ENCODE measurements at regions not wholly inside any gene's neighbourhood (a gene's known extent, or its start where the extent isn't known, plus 50 kb on each side); places are given as distances from the start of the nearest gene placed in this dataset.

GRCh38 chr3:22759636-22760310 lies 443.4 kb upstream of the UBE2E2 start:
- DNase-seq (ENCODE audit: extremely low read depth in 1 of 4, low spot score in 3 of 4) (no peak), FAIRE-seq (no peak), ATAC-seq (no peak)
- WGBS (ENCODE audit: insufficient coverage, low coverage, missing lambda C conversion rate), result 5% methylated on average over 3 of the region's 3 CpGs
- intact Hi-C loops (cut with micrococcal nuclease) (no loop called here), in situ Hi-C loops (cut with MboI) (no loop called here)
- no peaks in the 10 kb centered on the region for H3K36me3 ChIP-seq (ENCODE audit: control insufficient read depth, insufficient read depth, low read length)
- H4K20me1 ChIP-seq (replicated peaks; ENCODE audit: control insufficient read depth, insufficient read depth, low read length), result no peaks in the 10 kb centered on the region
- ChIA-PET CTCF (ENCODE audit: low intra/inter-chr PET ratio) (no interaction called here), POLR2A (interaction anchor here (1.0 kb wide), 1 partner anchor 8 kb away, joined by 4 read pairs; no protein-coding TSS in a partner anchor)
- no peak overlapping the region for H3K4me3 ChIP-seq
- no peak for TF ChIP-seq CBFB (CRISPR knock-in tag; IDR thresholded peaks at IDR 0.05)
- TF ChIP-seq NCOA6 (IDR thresholded peaks at IDR 0.05), result no peak
- no peak for TF ChIP-seq L3MBTL2 (IDR thresholded peaks at IDR 0.05)
- TF ChIP-seq GATAD2A (IDR thresholded peaks at IDR 0.05), result no peak
- no peak for TF ChIP-seq NCOA1 (IDR thresholded peaks at IDR 0.05; ENCODE audit: low read depth)
- TF ChIP-seq NCOA2 (IDR thresholded peaks at IDR 0.05; ENCODE audit: partially characterized antibody in 2 of 2), result no peak
- TF ChIP-seq KDM4B (IDR thresholded peaks at IDR 0.05; ENCODE audit: borderline replicate concordance in 2 of 2, low read depth in 1 of 2), result no peak
- TF ChIP-seq POLR3A (IDR thresholded peaks at IDR 0.05; ENCODE audit: borderline replicate concordance, extremely low read depth, insufficient read depth, insufficient read length), result no peak
- TF ChIP-seq ZNF592 (IDR thresholded peaks at IDR 0.05), result no peak
- TF ChIP-seq RBM14 (IDR thresholded peaks at IDR 0.05; ENCODE audit: borderline replicate concordance, insufficient read depth, low read depth, low read length), result no peak
- TF ChIP-seq ZNF384 (IDR thresholded peaks at IDR 0.05; ENCODE audit: low read depth, low read length), result no peak
- no peak for TF ChIP-seq ZNF436 (CRISPR knock-in tag; IDR thresholded peaks at IDR 0.05)
- H3K9me1 ChIP-seq (ENCODE audit: control insufficient read depth, insufficient read depth, low read length), result no peaks in the 10 kb centered on the region
- no peaks in the 10 kb centered on the region for H3K9me3 ChIP-seq (replicated peaks; ENCODE audit: control insufficient read depth, insufficient read depth, low read depth, low read length)
- no peaks in the 10 kb centered on the region for H3K27me3 ChIP-seq (ENCODE audit: control insufficient read depth in 2 of 2, insufficient read depth in 2 of 2, low read length in 2 of 2)
- no peaks in the 10 kb centered on the region for H3K79me2 ChIP-seq (ENCODE audit: control insufficient read depth, insufficient read depth, low read length)
- no TSS peak for BruUV-seq (replicated peaks)
- no peaks in the 10 kb centered on the region for H3K4me1 ChIP-seq (replicated peaks in 1 of 2; ENCODE audit: control insufficient read depth in 2 of 2, insufficient read depth in 2 of 2, low read length in 2 of 2)
- H3K9ac ChIP-seq (ENCODE audit: insufficient read depth in 1 of 2, low read depth in 2 of 2, low read length in 2 of 2), result no peak overlapping the region
- H2AFZ ChIP-seq (ENCODE audit: low read depth, low read length), result no peak overlapping the region
- H3K27ac ChIP-seq (ENCODE audit: extremely low read depth, low read depth, low read length), result no peak overlapping the region
- no peak overlapping the region for H3K4me2 ChIP-seq (ENCODE audit: insufficient read depth, low read length)
